ENCODE measurements at regions not wholly inside any gene's neighbourhood (a gene's known extent, or its start where the extent isn't known, plus 50 kb on each side); places are given as distances from the start of the nearest gene placed in this dataset.

DNA sequence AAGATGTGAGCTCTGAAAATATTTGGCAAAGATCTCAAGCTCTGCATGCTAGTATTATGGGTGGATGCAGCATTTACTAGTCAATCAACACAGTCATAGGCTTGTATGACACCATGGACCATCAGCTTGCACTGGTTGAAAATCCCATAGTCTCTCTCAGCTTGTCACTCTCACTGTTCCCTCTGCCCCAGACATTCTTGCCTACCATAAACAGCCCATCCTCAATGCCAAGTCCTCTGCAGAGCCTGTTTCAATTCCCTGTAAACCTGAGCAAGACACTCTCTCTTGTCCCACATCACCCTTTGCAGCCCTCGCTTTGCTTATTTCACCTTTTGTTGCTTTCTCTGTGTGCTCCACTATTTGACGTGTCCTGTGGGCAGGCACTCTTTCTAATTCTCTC is 264.6 kb downstream of the ICE1 start:
- TF ChIP-seq ZFX (IDR thresholded peaks at IDR 0.05), result no peak
- TF ChIP-seq, protein P1, sequence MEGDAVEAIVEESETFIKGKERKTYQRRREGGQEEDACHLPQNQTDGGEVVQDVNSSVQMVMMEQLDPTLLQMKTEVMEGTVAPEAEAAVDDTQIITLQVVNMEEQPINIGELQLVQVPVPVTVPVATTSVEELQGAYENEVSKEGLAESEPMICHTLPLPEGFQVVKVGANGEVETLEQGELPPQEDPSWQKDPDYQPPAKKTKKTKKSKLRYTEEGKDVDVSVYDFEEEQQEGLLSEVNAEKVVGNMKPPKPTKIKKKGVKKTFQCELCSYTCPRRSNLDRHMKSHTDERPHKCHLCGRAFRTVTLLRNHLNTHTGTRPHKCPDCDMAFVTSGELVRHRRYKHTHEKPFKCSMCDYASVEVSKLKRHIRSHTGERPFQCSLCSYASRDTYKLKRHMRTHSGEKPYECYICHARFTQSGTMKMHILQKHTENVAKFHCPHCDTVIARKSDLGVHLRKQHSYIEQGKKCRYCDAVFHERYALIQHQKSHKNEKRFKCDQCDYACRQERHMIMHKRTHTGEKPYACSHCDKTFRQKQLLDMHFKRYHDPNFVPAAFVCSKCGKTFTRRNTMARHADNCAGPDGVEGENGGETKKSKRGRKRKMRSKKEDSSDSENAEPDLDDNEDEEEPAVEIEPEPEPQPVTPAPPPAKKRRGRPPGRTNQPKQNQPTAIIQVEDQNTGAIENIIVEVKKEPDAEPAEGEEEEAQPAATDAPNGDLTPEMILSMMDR (conservative IDR thresholded peaks at IDR 0.05), result no peak
- H3K27ac ChIP-seq, result no peak overlapping the region

DNA sequence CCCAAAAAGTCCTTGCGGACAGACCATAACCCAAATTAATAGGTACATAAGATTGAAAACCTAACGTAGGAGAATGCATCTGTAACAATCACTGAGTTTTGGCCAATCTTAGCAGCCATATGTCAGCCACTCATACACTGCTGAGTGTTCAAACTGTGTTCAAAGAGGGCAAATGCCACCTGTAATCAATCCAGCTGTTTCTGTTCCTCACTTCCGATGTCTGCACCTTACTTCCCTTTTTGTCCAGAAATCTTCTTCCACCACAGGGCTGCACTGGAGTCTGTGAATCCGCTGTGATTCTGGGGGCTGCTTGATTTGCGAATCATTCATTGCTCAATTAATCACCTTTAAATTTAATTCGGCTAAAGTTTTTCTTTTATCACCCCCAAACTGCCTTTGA is 263.9 kb downstream of the ICE1 start:
- TF ChIP-seq, protein P1 (conservative IDR thresholded peaks at IDR 0.05), result no peak
- TF ChIP-seq ZFX (IDR thresholded peaks at IDR 0.05), result no peak
- no peak overlapping the region for H3K27ac ChIP-seq

DNA sequence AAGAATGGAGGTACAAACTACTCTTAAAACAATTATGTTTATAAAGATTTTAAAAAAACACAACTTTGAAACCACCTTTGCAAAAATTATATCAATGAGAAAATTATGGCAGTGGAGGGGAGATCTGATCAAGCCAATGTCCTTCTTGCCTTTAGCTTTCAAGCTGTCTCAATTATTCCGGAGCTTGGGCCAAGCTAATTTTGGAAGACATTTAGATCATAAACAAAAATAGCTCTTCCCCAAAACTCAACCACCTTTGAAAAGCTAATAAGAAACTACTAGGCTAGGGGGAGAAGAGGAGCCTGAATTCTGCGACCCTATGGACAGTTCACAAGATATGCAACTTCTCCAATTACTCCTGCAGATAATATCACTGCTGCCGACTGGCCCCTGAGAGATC is 263.3 kb downstream of the ICE1 start:
- no peak overlapping the region for H3K27ac ChIP-seq
- TF ChIP-seq, protein P1 (conservative IDR thresholded peaks at IDR 0.05), result no peak
- no peak for TF ChIP-seq ZFX (IDR thresholded peaks at IDR 0.05)

DNA sequence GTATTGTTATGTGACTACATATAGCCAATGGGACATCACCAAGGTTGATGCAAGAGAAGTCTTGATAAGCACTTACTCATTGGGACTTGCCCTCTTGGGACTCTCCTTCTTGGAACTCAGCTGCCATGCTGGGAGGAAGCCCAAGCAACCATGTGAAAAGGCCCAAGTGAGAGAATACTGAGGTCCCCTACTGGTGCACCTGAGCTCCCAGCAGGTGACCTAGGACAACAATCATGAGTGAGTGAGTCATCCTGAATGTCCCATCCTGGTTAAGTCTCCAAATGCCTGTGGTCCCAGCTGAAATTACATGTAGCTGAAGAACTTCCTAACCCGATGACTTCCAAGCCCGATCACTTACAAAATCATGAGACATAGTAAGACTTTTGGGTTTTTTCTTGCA is 260.7 kb downstream of the ICE1 start:
- H3K27ac ChIP-seq, result no peak overlapping the region
- TF ChIP-seq ZFX (IDR thresholded peaks at IDR 0.05), result no peak
- TF ChIP-seq, protein P1 (conservative IDR thresholded peaks at IDR 0.05), result no peak

DNA sequence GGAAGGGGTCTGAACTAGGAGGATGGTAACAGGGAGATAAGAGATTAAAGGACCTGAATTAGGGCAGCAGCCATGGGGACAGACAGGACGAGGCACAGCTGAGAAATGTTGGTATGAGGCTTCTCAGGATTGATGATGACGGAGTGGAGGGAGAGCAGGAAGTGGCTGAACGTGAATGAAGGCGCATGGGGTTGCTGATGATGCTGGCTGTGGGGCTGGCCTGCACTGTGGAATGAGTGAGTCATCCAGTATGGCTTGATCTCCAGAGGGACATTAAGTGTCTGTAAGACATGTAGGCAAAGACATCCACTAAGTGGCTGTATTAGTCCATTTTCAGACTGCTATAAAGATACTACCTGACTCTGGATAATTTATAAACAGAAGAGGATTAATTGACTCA is 256.4 kb downstream of the ICE1 start:
- TF ChIP-seq, protein P1 (conservative IDR thresholded peaks at IDR 0.05), result no peak
- no peak for TF ChIP-seq ZFX (IDR thresholded peaks at IDR 0.05)
- no peak overlapping the region for H3K27ac ChIP-seq

DNA sequence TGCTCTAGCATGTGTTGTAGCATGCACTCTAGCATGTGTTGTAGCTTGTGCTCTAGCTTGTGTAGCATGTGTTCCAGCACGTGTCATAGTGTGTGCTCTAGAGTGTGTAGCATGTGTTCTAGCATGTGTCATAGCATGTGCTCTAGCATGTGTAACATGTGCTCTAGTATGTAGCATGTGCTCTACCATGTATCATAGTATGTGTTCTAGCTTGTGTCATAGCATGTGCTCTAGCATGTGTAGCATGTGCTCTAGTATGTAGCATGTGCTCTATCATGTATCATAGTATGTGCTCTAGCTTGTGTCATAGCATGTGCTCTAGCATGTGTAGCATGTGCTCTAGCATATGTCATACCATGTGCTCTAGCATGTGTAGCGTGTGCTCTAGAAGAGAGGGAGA is 255.3 kb downstream of the ICE1 start:
- TF ChIP-seq, protein P1 (conservative IDR thresholded peaks at IDR 0.05), result no peak
- no peak for TF ChIP-seq ZFX (IDR thresholded peaks at IDR 0.05)
- no peak overlapping the region for H3K27ac ChIP-seq

DNA sequence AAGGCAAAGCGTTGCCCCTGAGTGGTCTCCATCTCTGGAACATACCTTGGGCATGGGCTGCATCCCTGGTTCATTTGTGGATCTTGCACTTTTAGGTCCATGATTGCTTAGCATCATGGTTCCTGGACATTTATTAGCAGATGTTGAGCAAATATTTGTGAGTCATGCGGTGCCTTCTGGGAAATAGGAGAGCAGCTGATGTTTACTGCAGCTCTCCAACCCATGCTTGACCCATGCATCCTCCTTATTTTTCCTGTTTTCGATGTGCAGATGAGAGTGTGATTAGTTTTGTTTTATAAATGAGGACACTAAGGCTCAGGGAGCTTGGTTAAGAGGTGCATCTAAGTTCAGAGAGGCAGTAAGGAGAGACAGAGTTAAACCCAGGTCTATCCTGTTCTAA is 253.7 kb downstream of the ICE1 start:
- TF ChIP-seq ZFX (IDR thresholded peaks at IDR 0.05), result no peak
- TF ChIP-seq, protein P1 (conservative IDR thresholded peaks at IDR 0.05), result no peak
- no peak overlapping the region for H3K27ac ChIP-seq
